HT-29 (cell line): ENCODE measurements at regions not wholly inside any gene's neighbourhood (a gene's known extent, or its start where the extent isn't known, plus 50 kb on each side); places are given as distances from the start of the nearest gene placed in this dataset.

Source experiments
- DNase-seq: peaks from one replicate; pipeline ENCODE4 v3.0.0-alpha.2; 2015; ENCODE audit warnings: low spot score

- DNase-seq = no peak
Measured at GRCh38 chr21:17981060-17981740, 162.0 kb upstream of the C21orf91 start.

DNA sequence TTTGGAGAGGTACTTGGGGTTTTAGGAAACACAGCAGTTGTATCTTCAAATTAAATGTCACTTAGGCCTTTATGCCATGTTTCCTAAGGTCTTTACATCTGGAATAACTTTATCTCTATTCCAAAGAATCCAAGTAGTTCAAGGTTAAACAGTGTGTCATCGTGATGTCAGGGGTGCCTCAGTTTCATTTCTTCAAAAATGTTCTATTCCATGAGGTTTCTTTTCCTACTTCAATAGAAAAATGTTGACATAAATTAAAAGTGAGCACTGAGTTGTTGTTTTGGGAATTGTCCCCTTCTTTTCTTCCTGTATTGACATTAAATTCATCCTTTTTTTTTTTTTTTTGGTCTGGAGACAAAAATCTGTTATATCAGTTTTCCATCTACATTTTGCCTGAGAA lies 160.6 kb upstream of the C21orf91 start:
- DNase-seq = no peak

GRCh38 chr21:17978895-17979294 lies 159.7 kb upstream of the C21orf91 start:
- no peak for DNase-seq

DNA sequence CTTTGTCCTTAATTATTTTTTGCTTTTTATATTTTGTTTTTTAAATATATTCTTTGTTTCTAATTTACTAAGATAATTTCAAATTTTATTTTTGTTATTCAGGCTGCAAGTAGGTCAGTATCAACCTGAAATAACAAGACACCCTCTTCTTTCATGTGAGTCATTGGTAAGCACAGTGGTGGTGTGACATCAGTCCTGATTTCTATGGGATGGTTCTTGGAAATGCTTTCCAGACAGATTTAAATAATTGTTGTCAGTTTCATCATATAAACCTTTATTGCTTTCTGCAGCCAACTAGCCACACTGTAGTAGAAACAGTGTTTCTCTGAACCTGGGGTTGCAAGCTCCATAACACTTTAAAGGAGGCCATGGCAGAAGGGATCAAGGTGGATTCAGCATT lies 157.5 kb upstream of the C21orf91 start:
- DNase-seq = no peak

DNA sequence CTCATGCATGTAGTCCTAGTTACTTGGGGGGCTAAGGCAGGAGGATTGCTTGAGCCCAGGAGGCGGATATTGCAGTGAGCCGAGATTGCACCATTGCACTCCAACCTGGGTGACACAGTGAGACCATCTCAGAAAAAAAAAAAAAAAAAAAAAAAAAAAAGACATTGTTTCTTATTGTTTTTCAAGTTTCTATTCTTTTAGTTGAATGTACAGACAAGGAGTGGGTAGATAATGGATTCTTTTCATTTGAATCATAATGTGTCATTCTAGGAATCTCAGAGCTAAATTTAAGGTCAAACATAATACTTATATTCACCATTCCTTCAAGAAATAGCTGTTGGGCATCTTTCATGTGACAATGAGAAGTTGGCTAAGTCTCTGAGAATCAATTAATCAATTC lies 157.0 kb upstream of the C21orf91 start:
- DNase-seq = no peak

GRCh38 chr21:17967319-17967718 lies 148.2 kb upstream of the C21orf91 start:
- no peak for DNase-seq

DNA sequence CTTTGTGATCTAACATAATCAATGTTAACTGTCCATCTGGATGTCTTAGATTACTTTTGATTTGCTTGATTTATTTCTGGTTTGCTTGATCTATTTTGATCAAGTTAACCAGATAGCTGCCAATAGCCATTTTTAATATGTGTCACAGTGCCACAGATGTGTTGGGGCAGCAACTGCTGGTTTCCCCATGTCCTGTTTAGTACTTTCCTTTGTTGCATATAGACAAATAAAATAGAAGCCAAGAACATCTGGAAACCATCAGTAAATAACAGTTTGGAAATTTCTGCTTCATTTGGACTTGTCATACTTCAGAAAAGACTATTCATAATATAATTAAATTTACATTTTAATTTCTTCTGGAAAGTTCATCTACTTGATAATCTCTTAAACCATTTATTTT lies 145.6 kb upstream of the C21orf91 start:
- no peak for DNase-seq

DNA sequence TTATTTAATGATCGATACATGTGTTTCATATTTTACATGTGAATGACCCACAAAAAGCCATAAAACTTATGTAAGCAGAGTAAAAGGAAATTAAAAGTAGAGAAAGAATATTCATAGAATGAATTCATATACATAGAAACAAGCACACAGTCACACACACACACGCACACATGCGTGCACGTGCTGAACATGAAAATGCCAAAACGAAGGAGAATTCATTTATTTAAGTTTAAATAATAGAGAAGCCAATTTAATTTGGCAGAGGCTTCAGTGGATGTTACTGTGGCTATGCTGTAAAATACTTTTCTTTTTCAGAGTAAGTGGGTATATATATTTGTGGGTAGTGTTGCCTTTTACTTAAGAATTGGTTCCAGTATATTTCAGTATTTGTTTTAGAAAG lies 145.0 kb upstream of the C21orf91 start:
- no peak for DNase-seq

GRCh38 chr21:17950591-17950990 lies 131.4 kb upstream of the C21orf91 start:
- no peak for DNase-seq

DNA sequence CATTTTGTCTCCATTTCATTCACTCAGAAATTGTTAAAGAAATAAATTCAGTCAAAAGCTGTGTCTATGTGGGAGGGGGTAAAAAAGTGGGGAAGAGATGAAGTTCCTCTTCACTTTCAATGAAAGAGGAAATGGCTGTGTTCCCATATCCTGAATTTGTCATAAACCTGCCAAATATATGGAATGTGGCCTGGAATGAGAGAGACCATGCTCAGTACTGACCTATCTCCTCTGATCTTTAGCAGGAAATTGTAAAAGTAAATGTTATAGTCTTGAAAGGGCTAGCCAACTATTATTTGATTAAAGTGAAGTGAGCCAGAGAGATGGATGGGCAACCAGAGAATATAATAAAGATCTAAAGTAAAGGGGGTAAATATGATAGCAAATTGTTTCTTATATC lies 130.3 kb upstream of the C21orf91 start:
- no peak for DNase-seq

GRCh38 chr21:17947531-17947930 lies 128.4 kb upstream of the C21orf91 start:
- no peak for DNase-seq

DNA sequence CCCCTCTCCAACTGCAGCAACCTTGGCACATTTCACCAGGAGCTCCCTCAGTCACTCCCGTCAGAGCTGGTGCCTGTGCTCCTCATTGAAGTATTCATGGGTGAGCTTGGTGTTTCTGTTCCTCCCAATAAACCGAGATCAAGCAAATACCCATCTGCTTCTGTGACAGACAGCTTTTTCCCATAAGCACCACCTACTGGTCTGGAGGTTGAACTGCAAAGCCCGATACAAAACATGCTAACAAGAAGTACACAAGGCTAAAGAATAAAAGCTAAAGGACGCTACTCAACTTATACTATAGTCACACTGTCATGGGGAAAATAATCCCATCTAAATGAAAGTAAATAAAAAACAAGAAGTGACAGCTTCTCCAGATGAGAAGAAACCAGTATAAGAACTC lies 111.9 kb upstream of the C21orf91 start:
- peak; percentile 13 for DNase-seq

DNA sequence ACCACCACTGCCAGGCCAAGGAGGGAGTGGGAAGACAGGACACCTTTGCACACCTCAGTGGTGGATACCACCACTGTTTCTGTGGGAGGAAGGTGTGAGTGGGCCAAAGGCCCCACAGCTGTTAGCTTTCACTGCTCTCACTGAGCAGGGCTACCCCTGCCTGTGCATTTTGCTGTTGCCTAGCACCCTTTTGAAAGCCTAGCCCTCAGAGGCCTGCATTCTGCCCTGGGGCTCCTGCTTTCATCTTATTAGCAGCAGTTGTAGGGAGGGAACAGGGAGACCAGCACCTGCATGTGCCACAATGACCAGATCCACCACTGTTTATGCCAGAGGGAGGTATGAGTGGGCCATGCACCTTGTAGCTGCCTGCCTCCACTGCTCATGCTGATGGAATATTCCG lies 110.9 kb upstream of the C21orf91 start:
- no peak for DNase-seq

DNA sequence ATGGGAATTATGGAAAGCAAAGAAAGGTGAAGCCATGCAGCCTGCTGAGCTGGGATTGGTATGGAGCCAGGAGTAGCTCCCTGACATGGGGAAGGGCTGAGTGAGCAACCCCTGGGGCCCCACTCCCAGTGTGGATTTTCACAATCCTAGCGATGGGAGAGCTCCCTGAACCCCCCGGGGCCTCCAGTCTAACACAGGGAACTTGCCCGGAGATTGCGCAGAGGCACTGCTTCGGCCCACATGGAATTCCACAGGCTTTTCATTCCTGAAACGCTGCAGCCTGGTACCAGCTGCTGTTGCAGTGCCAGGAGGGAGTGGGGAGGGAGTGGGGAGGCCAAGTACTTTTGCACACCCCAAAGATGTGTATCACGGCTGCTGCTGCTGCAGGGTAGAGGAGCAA lies 110.4 kb upstream of the C21orf91 start:
- no peak for DNase-seq

DNA sequence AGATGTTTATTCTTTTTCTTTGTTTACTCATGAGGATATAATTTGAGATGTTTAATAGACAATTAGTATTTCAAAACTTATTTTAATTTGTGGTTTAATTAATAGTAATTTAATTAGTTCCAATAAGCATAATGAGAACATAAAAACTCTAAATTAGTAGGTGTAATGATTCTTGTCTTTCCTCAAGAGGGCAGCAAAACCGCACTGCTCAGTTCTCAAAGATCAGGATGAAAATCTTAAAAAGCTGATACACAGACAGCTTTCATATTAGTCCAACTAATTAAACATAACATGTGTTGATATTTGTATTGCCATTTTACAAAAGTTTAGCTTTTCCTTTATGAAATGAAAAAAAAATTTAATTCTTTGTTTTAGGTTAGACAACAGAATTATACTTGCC lies 106.7 kb upstream of the C21orf91 start:
- DNase-seq = peak; percentile 1

DNA sequence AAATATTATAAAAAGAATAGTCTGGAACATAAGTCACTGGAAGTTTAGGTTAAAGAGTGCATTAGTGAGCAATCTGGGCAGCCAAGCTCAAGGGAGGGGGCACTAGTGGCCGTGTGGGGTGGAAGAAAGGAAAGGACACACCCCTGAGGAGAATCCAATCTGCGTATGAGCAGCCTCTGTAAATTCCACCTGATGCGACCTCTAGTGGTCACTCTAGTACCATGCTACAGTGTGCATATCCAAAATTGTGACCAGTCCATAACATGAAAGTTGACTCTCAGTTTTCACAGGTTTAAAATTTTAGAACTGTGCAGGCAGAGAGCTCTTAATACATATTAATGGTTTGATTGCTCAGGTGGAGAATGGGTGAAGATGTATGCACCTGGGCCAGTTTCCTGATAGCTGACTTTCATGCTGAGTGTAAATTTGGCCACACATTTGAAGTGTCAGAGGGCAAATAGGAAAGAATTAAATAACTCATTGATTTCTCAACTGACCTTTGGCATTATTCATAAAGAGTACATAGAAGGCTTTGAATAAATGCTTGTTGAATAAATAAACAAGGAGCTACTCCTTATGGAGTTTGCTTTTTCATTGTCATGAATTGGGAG lies 105.9 kb upstream of the C21orf91 start:
- DNase-seq = peak; percentile 70

GRCh38 chr21:17921579-17922530 lies 102.7 kb upstream of the C21orf91 start:
- no peak for DNase-seq

DNA sequence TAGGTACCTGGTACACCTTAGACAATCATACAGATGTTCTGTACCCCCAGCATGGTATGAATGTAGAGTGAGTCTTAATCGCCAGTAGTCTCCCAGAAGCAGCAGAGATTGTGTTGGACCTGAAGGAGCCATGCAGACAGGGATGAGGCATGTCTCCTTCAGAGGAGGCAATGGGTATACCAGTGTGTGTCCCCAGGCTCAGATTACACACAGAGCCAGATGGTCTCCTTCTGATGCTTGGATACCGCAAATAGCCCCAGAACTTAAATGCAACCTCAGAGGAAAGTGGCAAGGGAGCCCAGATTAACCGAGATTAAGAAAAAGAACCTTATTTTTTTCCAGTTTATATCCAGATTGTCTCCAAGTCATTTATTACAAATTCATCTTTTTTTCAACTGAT lies 96.8 kb upstream of the C21orf91 start:
- no peak for DNase-seq

- no peak for DNase-seq
Measured at GRCh38 chr21:17911628-17912027, 92.5 kb upstream of the C21orf91 start.

GRCh38 chr21:17903929-17904639 lies 84.9 kb upstream of the C21orf91 start:
- no peak for DNase-seq

DNA sequence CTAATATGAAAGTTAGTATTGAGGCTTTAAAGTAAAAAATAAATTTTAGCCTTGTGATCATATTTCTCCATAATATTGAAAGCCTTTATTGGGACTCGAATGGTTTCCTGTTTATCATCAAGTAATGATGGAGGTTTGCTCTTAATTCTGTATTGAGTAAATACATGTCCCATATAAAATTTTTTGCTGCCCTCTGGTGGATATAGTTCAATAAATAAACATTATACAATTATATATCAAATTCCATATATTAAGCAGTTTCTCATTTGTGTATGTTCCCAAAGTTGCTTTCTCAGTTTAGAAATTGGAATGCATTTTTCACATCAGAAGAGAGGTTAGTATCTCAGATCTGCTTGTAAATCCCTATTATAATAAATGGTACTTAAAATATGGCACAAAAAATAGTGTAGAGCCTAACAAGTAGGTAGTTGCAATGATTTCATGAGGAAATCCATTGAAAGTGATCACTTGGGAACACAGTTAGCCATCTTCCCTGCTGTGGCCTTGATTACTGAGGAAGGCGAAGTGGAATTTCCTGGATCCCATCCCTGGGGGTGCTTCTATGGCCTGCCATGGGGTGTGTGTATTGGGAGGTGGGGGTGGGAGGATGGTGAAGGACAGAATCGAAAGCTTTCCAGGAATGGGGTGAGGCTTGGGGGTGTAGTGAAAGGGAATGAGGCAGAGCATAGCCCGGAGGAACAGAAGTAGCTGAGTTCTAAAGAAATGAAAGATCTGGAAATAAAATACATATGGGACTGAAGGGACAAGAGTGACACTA lies 84.1 kb upstream of the C21orf91 start:
- peak; percentile 38 for DNase-seq
